ENCODE measurements at regions not wholly inside any gene's neighbourhood (a gene's known extent, or its start where the extent isn't known, plus 50 kb on each side); places are given as distances from the start of the nearest gene placed in this dataset.

DNA sequence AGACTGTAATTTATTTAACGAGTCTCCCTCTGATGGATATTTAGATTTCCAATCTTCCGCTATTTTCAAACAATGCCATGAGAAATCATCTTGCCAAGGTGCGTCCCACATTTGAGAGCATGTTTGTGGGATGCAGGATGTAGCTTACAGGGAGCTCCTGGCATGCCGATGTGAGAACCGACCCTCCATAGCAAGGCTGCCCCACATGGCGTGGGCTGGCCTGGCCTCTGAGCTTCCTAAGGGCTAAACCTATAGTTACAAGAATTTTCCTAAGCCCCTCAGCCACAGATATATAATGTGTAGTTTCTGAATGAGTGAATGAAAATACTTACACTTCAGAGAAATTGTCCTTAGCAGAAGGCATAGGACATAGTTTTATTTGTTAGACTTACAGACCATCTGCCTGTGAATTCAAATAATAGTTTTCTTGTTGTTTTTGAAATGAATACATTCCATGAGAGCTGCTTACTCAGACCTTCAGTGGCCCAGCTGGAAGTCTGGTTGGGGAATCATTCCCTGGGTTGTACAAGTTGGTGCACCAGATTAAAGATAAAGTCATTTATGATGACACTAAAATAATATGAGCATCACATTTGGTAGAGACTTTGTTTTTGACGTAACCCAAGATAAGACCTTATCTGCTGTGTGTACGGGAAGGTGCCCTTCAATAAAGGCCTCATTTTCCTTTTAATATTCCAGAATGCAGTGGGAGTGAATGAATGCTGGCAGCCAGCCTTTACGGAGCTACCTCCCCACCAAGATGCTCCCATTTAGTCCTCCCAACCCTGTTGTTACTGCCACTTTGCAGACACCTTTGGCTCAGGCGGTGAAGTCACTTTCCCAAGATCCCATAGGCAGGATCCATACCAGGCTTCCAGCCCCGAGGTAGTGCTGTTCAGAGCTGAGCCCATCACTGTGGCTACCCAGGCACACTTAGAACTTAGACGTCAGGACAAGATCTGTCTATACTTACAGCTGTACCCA is 107.1 kb downstream of the GLI2 start:
- in situ Hi-C loops (cut with HindIII; ENCODE audit: low pct_unique_long_range_greater_than_20kb, low sequenced_read_pairs) = no loop called here
- DNase-seq (ENCODE audit: low read depth, low spot score) = no peak

DNA sequence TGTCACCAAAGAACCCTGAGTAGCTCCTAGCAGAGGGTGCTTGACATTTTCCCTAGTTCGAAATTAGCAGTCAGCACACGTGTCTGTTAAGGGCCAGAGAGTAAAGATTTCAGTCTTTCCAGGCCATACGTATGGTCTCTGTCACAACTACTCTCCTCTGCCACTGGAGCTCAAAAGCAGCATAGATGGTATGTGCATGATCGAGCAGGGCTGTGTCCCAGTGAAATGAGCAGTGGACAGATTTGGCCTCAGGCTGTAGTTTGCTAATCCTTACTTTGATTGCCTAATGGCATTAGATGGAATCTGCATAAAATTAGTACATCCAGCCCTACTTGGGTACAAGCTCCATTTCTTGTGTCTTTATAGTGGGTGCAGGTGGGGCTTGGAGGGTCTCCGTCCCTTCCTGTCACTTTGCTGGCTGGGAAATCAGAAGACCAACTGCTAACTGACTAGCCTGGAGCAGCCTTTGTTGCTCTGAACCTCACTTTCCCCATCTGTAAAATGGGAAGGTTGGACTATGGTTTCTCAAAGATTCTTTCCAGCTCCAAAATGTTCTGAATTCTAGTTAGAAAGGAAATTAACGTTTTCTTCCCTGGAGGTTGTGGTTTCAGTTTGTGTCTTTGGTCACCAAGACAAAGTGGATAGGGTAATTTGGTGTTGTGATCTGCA is 108.5 kb downstream of the GLI2 start:
- in situ Hi-C loops (cut with HindIII; ENCODE audit: low pct_unique_long_range_greater_than_20kb, low sequenced_read_pairs) = no loop called here
- no peak for DNase-seq (ENCODE audit: low read depth, low spot score)

DNA sequence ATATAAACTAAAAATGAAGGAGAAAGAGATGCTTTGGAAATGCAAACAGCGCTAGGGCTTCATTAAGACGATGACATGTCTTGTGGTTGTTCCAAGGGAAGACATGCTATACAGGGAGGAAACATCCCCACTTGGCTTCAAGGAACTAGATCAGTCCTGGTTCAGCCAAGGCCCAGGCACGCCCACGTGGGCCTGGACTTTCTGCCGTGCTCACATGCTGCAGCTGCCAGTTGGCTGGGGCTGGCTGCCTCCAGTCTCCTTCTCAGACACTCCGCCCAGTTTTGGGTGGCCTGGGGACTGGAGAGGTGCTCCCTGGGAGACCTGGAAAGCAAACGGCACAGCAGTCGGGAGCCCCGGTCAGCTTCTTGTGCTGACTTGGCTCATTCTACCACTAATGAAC is 109.6 kb downstream of the GLI2 start:
- DNase-seq (ENCODE audit: low read depth, low spot score) = no peak
- in situ Hi-C loops (cut with HindIII; ENCODE audit: low pct_unique_long_range_greater_than_20kb, low sequenced_read_pairs) = no loop called here

DNA sequence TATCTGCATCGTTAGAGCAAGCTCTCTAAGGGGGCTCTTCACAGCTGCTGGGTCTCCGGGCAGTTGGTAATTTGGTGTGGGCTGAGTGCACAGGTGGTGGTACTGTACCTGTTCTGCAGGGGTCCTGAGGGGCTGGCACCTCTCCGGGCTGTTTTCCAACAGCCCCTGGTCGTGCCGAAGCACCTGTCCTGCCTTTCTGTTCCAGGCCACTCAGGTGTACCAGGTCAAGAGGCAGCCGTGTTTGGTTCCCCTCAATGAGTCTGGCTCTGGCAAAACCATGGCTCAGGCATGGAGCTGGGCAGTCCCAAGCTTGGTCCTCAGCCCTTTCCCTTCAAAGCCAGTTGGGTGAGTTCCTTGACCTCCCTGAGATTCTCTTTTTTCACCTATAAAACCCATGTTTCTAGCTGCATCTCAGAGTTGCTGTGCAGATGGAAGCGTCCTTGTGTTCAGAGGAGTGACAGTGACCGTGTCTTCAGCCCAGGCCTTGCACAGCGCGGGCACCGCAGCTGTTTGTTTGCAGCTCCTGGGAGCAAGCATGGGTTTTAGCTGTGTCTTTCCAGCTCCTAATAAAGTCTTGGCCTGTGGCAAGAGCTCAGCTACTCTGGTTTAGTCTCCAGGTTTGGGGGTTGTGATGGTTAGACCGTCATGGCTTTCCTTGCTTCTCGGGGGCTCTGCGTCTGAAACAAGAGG is 110.9 kb downstream of the GLI2 start:
- no peak for DNase-seq (ENCODE audit: low read depth, low spot score)
- in situ Hi-C loops (cut with HindIII; ENCODE audit: low pct_unique_long_range_greater_than_20kb, low sequenced_read_pairs) = no loop called here

DNA sequence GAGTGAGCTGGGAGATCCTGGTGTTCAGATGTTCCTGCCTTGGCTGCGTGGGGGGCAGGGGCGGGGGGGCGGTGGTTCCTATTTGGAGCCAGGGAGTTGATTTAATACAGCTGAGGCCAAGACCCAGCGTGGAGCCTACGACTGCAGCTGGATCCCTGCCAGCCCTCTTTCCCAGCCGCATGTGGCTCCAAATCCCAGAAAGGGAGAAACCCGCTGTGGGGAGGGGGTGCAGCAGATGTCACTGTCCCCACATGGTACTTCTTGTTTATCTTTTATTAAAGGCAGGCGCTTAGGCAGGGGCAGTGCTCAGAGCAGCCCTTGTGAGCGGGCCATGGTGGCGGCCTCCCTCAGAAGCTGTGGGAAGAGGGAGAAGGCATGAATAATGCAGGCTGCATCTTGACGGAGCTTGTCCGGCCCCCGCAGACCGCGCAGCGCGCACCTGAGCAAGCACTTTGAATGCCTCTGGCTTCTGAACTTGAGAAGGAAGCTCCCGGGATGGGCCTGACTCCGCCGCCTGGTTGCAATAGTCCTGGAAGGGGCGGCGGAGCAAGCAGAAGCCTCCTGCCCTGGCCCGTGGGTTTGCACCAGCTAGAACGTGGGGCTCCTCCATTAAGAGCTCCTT is 112.1 kb downstream of the GLI2 start:
- no peak for DNase-seq (ENCODE audit: low read depth, low spot score)
- in situ Hi-C loops (cut with HindIII; ENCODE audit: low pct_unique_long_range_greater_than_20kb, low sequenced_read_pairs) = no loop called here

DNA sequence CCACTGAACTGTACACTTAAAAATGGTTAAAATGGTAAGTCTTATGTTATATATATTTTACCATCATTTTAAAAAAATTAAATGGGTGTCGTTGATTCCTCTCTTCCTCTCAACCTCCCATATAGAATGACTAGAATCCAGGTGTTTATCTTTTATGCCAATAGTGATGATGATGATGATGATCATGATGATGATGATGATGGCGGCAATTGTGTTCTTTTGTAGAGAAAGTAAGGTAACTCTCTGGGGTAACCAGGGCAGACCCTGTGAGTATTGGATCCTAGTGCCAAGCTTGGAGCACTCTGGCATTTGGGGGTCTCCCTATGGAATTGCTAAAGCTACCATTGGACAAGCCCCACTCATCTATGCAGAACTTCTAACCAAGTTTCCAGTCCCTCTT is 113.6 kb downstream of the GLI2 start:
- no peak for DNase-seq (ENCODE audit: low read depth, low spot score)
- in situ Hi-C loops (cut with HindIII; ENCODE audit: low pct_unique_long_range_greater_than_20kb, low sequenced_read_pairs) = no loop called here

DNA sequence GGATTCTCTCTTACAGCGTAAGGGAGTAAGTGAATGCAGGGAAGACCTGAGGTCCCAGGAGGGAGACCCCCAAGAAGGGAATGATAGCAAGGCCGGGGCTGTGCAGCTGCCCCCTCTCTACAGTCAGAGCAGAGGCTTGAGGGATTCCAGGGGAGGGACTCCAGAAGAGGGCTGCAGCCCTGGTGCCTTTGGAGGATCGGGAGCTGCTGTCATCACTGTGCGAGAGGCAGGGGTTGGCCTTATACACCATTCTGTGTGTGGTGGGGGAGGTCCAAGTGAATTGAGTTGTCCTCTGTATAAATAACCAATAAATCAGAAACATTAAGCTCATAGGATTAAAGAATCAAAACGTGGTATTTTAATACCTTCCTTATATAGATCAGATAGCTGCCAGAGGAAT is 114.9 kb downstream of the GLI2 start:
- DNase-seq (ENCODE audit: low read depth, low spot score) = no peak
- in situ Hi-C loops (cut with HindIII; ENCODE audit: low pct_unique_long_range_greater_than_20kb, low sequenced_read_pairs) = no loop called here

DNA sequence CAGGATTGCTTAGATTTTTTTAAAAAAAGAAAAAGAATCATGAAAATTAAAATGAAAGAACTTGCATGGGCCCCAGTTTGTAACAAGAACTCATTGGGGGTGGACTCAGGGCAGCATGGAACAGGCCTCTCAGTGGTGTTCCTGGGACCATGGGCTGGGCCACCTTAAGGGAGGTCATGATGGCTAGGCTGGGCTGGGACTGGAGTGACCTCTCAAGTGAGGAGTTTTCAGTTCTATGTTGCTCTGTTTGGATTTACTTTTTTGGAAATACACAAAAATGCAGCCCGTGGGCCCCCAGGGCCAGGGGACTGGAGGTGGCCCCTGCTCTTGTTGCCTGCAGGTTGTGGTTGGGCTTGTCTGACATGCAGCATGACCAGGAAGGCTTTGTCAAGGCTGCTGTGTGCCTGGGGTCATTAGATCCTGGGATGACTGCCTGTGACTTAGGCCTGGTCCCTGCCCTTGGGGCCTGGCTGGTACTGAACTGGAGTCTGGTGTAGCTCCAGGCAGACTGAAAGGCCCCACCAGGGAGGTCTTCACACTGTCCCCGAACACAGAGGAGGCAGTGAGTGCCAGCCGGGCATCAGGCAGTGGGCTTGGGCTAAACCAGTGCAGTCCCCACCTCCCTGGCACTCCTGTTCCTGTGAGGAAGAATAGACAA is 115.6 kb downstream of the GLI2 start:
- DNase-seq (ENCODE audit: low read depth, low spot score) = no peak
- in situ Hi-C loops (cut with HindIII; ENCODE audit: low pct_unique_long_range_greater_than_20kb, low sequenced_read_pairs) = no loop called here

DNA sequence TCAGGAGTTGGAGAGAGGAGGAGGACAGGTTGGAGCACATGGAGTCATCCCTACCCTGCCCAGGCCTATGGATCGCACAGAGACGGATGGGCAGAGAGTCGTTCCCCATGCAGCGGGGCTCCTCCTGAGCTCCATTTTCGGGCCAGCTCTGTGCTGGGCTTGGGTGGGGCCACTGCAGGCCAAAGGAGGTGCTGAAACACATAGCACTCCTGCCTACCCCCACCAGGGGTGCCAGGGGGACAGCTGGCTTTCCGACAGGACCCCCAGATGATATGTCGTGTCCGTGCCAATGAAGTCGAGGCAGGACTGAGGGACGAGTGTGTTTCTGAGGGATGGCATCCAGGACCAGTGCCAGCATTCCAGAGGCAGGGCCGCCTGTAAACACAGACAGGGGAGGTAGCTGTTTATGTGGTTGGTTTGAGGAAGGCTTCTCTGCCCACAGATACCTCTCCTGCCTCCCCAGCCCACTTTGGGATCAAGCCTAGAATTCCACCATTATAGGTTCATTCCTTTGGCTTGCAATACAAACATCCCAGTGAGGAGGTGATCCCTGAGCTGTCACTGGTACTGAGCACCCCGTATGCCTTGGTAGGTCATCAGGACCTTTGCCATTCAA is 116.6 kb downstream of the GLI2 start:
- DNase-seq (ENCODE audit: low read depth, low spot score) = no peak
- in situ Hi-C loops (cut with HindIII; ENCODE audit: low pct_unique_long_range_greater_than_20kb, low sequenced_read_pairs) = no loop called here

DNA sequence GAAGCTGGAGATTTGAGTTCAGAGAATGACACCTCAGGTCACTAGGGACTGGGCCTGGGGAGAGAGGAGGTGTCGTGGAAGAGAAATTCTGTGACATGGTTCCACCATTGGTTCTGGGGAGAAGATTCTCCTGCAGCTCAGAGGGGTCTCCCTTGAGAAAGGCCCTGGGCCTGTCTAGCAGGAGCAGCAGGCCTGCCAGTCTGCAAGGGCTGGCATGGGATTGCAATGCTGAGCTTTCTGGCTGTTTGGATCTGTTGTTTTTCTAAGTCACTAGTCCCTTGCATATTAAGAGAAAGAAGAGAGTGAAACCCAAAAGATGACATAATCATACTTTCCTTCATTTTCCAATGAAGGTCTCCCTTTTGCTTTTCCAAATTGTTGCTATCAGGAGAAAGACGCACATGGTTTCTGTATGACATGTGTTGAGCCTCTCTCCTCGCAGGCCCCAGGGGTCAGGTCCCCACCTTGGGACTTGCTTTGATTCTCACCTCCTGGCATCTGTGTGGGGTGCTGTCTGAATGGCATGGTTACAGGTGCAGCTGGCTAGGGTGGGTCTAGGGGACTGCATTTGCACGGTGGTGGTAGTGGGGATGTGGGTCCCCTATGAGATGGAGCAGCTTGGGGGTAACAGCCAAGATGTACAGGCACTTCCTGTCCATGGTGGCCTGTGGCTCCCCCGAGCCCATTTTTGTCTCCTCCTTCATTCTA is 117.8 kb downstream of the GLI2 start:
- DNase-seq (ENCODE audit: low read depth, low spot score) = no peak
- in situ Hi-C loops (cut with HindIII; ENCODE audit: low pct_unique_long_range_greater_than_20kb, low sequenced_read_pairs) = no loop called here

DNA sequence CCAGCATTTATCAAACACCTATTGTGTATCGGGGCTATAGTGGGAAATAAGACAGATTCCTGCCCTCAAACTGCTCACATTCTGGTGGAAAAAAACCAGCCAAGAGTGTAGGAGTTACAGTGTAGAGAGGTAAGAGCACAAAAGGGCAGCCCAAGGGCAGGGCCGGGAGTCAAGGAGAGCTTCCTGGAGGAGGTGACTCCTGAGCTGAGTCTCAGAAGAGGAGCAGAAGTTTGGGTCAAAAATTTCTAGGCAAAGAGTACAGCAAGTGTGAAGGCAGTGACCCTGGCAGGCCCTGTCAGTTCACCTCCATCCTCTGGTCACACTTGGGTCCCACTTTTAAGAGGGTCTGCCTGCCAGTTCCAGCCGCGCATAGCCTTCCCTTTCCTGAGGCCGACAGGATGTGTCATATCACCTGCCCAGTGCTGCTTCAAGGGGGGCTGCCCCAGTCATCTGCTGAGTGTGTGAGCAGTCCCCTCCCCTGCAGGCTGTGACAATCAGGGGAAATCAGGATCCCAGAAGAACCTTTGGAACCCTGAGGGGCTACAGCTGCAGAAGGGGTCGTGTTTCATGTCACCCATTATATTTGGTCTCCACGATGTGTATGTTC is 118.4 kb downstream of the GLI2 start:
- DNase-seq (ENCODE audit: low read depth, low spot score) = no peak
- in situ Hi-C loops (cut with HindIII; ENCODE audit: low pct_unique_long_range_greater_than_20kb, low sequenced_read_pairs) = no loop called here

DNA sequence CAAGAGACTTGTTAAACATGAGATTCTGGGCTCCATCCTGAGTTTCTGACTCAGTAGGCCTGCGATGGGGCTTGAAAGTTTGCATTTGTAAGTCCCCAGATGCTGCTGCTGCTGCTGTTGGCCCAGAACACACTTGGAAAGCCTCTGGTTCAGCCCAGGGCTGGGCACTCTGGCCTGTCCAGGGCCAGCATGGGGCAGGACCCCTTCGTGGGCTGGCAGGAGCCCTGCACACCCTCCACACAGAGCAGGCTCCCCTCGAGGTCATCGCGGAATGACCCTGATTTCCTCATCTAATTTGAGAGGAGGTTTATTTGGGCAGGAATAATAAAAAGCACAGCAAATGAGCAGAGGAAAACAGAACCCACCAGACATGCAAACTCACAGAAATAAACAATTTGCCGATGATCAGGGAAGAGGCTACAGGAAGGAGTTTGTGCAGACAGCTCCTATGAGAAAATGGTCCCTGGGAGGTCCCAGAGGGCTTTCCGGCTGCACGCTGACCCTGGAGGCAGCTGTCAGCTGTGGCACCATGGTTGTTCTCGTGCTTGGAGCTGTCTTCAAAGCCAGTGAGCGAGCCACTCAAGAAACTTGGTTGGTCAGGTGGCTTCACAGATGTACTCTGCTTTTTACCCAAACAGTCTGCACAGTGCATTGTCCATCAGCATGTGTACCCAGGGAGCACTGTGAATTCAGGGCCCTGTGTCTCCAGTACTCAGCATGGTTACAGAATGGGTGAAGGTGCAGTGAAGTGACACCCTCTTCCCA is 119.3 kb downstream of the GLI2 start:
- no peak for DNase-seq (ENCODE audit: low read depth, low spot score)
- in situ Hi-C loops (cut with HindIII; ENCODE audit: low pct_unique_long_range_greater_than_20kb, low sequenced_read_pairs) = no loop called here

DNA sequence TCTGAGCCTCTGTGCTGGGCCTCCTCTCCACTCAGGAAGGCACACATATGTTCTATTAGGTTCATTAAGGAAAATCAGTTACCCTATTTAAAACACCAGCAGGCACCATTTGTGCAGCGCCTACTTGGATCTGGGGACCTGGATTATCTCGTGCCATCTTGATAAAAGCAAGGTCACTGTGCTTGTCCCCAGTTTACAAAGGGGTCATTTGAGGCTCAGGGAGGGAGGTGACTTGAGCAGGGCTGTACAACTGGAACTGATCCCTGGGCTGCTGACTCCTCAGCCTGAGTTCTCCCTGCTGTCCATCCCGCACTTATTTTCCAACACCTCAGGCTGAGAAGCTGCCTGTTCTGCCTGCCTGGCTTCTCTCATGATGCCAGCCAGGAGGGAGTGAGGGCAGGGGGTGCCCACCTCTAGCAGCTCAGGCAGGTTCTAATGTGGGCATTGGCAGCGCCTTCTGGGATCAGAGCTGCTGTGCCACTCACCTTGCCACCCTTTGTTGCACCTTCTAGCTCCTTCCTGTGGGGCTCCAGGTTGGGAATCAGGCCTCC is 120.3 kb downstream of the GLI2 start:
- no peak for DNase-seq (ENCODE audit: low read depth, low spot score)
- in situ Hi-C loops (cut with HindIII; ENCODE audit: low pct_unique_long_range_greater_than_20kb, low sequenced_read_pairs) = no loop called here

DNA sequence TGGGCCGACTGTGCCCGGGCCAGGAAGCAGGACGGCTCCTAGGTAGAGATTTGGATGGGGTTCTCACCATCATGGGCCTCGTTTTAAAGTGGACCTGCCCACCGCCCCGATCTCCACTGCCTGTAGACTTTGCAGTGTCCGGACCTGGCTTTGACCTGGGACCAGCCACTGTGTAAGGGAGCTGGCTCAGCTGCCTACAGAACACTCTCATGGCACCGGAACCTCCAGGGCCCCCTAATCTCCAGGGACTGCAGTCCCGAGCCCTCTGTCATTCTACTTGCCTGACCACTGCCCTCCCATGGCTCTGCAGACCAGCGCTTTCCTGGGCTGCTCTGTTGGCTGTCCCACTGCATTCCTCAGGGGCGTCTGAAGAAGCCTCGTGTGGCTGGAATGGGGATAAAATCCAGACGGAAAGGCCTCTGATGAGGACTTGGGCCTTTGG is 120.8 kb downstream of the GLI2 start:
- DNase-seq (ENCODE audit: low read depth, low spot score) = no peak
- in situ Hi-C loops (cut with HindIII; ENCODE audit: low pct_unique_long_range_greater_than_20kb, low sequenced_read_pairs) = no loop called here

DNA sequence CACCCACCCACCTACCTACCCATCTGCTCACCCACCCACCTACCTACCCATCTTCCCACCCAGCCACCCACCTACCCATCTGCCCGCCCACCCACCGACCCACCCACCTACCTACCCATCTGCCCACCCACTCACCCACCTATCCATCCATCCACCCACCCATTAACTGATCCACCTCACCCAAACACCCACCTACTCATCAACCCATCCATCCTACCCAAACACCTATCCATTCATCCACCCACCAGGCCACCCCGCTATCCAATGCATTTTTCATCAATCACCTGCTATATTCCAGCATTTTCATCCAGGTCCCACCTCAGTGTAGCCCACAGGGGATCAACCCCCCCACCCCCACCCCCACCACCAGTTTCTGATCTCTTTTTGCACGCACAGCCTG is 121.8 kb downstream of the GLI2 start:
- in situ Hi-C loops (cut with HindIII; ENCODE audit: low pct_unique_long_range_greater_than_20kb, low sequenced_read_pairs) = no loop called here
- DNase-seq (ENCODE audit: low read depth, low spot score) = no peak
